ENCODE measurements at regions not wholly inside any gene's neighbourhood (a gene's known extent, or its start where the extent isn't known, plus 50 kb on each side); places are given as distances from the start of the nearest gene placed in this dataset.

DNA sequence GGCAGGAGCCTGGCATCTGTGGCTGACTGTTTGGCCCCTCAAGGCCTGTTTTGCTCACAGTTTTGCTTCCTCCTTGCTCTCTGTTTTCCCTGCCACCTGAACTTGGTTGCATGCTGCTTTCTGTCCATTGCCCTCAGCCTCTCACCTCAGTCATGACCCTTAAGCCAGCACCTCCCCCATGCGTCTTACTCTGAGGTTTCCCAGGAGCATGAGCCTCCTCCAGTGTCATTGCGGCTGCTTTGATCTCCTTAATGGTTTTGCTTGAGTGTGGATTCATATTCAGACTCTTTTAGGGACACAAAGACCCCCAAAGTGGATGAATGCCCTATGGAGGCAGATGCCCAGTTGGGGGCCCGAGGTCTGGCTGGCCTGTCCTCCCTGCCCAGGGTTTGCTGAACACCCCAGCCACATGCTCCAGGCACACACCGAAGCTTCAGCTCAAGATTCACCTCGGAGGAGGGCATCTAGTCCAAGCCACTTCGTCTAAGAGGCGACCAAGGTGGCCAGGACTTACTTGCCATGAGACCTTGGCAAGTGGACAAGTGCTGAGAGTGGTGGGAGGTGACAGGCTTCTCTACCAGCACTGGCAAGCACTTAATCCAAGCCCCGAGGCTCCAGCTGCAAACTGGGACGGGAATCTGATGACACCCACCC, 95.4 kb upstream of the DIO3 start:
- no peak overlapping the region for H3K4me3 ChIP-seq (ENCODE audit: low read depth, low read length)
- no peak for DNase-seq (ENCODE audit: low read depth)
- TF ChIP-seq CTCF (conservative IDR thresholded peaks at IDR 0.05; ENCODE audit: low read depth, low read length): no peak

DNA sequence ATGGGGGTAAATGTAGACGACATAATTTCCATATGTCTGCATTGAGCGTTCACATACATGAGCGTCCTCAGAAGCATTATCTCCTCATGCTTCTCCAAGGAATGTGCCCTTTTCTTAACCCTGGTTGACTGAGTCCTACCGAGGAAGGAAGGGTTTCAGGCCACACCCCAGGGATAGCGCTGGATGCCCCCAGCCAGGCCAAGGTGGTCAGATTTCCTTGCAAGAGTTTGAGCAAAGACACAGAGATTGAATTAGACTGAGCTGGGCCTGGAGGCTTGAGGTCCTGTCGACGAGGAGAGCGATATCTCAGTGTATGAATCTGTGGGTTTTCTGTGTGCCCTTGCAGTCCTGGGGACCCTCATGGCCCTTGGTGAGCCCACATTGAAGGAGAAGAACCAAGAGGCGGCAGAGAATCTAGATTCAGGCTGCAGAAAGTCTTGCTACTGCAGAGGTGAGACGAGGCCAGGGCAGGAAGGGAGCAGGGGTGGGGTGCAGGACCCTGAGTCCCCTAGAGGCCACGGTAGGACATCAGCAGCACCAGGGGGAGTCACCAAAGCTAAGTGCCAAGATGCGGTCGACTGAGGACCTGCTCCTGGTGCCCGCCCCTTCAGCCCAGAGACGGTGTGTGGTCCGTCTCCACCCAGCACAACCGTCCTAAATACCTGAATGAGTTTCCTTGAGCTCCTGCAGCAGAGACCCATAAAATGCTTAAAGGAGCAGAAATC, 94.7 kb upstream of the DIO3 start:
- no peak for TF ChIP-seq CTCF (conservative IDR thresholded peaks at IDR 0.05; ENCODE audit: low read depth, low read length)
- H3K4me3 ChIP-seq (ENCODE audit: low read depth, low read length): no peak overlapping the region
- no peak for DNase-seq (ENCODE audit: low read depth)

DNA sequence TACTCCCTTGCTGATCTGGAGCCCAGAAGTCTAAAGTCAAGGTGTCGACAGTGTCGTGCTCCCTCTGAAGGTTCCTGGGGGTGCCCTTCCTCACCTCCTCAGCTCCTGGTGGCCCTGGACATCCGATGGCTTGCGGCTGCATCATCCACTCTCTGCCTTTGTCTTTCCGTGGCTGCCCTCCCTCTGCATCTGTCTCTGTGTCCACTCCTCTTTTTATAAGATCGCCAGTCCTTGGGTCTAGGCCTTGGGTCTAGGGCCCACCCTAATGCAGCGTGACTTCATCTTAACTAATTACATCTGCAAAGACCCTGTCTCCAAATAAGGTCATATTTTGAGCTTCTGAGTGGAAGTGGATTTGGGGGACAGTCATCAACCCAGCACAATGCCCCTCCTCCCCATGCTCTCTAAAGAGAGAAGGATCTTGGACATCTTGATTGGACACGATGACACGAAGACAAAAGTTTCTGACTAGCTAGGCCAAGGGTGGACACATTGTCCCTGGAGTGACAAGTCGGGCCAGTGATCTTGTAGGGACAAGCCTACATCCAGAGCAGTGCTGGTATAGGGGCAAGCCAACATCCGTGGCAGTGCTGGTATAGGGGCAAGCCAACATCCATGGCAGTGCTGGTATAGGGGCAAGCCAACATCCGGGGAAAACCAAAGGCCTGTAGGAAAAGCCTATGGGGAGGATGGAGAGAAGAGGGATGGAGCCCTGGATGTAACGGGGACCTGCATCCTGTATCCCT, 93.9 kb upstream of the DIO3 start:
- H3K4me3 ChIP-seq (ENCODE audit: low read depth, low read length): no peak overlapping the region
- TF ChIP-seq CTCF (conservative IDR thresholded peaks at IDR 0.05; ENCODE audit: low read depth, low read length): no peak
- no peak for DNase-seq (ENCODE audit: low read depth)

GRCh38 chr14:101469382-101470247, 91.7 kb upstream of the DIO3 start:
- TF ChIP-seq CTCF (conservative IDR thresholded peaks at IDR 0.05; ENCODE audit: low read depth, low read length): no peak
- no peak for DNase-seq (ENCODE audit: low read depth)
- no peak overlapping the region for H3K4me3 ChIP-seq (ENCODE audit: low read depth, low read length)

- DNase-seq (ENCODE audit: low read depth): no peak
- H3K4me3 ChIP-seq (ENCODE audit: low read depth, low read length): no peak overlapping the region
- no peak for TF ChIP-seq CTCF (conservative IDR thresholded peaks at IDR 0.05; ENCODE audit: low read depth, low read length)
Measured at GRCh38 chr14:101470266-101470665, 91.0 kb upstream of the DIO3 start.

DNA sequence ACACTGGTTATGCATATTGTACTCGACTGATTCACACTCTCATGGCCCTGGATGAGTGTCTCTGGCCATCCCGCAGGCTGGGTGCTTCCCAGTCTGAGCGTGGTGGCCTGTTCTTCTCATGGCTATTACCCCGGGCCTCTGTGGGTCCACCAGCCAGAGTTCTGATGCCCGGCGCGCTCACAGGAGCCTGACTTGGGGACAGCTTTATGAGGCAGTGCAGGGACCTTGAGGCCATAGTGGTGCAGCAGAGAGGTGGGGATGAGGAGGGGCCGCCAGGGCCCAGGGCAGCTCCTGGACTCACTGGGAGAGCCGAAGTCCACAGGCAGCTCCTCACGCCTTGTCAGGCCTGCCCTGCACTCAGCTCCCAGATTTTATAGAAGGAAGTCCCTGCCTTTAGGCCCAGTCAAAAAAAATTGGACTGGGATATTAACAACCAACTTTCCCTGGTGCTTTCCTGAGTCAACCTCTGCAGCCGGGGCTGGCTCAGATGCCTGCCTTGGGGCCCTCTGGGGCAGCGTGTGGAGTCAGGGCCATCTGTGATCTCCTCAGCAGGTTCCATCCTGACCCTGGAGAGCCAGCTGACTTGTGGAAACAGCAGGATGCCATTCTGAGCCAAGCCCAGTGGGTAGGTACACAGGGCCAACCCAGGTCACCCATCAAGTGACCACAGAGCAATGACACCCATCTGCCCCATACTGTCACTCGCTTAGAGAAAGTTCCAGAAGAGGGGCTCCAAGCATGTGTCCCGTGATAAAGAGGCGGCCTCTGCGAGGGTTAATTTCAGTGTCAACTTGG, 89.4 kb upstream of the DIO3 start:
- no peak for TF ChIP-seq CTCF (conservative IDR thresholded peaks at IDR 0.05; ENCODE audit: low read depth, low read length)
- no peak overlapping the region for H3K4me3 ChIP-seq (ENCODE audit: low read depth, low read length)
- no peak for DNase-seq (ENCODE audit: low read depth)

All from choroid plexus epithelial cell (primary cell).